ENCODE measurements at regions not wholly inside any gene's neighbourhood (a gene's known extent, or its start where the extent isn't known, plus 50 kb on each side); places are given as distances from the start of the nearest gene placed in this dataset.

- no peaks in the 10 kb centered on the region for H3K9me3 ChIP-seq (ENCODE audit: control insufficient read depth, insufficient read depth, low read length)
Observed at GRCh38 chr7:98740643-98741042, 123.6 kb downstream of the NPTX2 start.

DNA sequence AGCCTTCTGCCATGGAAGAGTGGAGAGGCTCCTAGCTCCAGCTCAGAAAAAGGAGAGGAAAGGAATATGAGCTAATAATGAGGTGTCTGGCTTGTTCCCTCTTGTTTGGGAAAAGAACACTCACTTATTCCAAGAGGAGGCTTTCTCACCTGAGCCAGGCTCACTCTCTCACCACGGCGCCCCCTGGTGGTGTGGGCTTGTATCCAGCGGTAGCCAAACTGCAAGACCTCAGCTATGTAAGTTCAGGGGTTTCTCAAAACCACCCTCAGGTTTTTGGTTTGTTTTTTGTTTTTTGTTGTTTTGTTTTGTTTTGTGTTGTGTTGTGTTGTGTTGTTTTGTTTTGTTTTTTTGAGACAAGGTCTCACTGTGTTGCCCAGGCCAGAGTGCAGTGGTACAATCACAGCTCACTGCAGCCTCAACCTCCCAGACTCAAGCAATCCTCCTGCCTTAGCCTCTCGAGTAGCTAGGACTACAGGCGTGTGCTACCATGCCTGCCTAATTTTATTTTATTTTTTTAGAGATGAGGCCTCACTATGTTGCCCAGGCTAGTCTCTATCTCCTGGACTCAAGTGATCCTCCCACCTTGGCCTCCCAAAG is 124.0 kb downstream of the TMEM130 start:
- no peak overlapping the region for H3K27ac Mint-ChIP-seq
- TF ChIP-seq, protein P1, sequence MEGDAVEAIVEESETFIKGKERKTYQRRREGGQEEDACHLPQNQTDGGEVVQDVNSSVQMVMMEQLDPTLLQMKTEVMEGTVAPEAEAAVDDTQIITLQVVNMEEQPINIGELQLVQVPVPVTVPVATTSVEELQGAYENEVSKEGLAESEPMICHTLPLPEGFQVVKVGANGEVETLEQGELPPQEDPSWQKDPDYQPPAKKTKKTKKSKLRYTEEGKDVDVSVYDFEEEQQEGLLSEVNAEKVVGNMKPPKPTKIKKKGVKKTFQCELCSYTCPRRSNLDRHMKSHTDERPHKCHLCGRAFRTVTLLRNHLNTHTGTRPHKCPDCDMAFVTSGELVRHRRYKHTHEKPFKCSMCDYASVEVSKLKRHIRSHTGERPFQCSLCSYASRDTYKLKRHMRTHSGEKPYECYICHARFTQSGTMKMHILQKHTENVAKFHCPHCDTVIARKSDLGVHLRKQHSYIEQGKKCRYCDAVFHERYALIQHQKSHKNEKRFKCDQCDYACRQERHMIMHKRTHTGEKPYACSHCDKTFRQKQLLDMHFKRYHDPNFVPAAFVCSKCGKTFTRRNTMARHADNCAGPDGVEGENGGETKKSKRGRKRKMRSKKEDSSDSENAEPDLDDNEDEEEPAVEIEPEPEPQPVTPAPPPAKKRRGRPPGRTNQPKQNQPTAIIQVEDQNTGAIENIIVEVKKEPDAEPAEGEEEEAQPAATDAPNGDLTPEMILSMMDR (IDR thresholded peaks at IDR 0.05), result peak; percentile 68
- H3K27me3 Mint-ChIP-seq (ENCODE audit: low read depth in 2 of 2), result peaks cover 0 to 2% of the 10 kb centered on the region in 2 donors
- H3K27me3 ChIP-seq (ENCODE audit: control insufficient read depth, insufficient read depth, low read length), result no peaks in the 10 kb centered on the region
- no peaks in the 10 kb centered on the region for H3K4me1 Mint-ChIP-seq
- peak; percentile 48 to 77 for DNase-seq
- H3K9me3 ChIP-seq (ENCODE audit: control insufficient read depth, insufficient read depth, low read length), result no peaks in the 10 kb centered on the region
- H3K4me3 ChIP-seq (ENCODE audit: low read length), result no peak overlapping the region
- no peaks in the 10 kb centered on the region for H3K9me3 Mint-ChIP-seq
- no peaks in the 10 kb centered on the region for H3K4me1 ChIP-seq (ENCODE audit: control insufficient read depth, insufficient read depth, low read length)
- no peak overlapping the region for H3K4me3 Mint-ChIP-seq
- H3K36me3 ChIP-seq (ENCODE audit: control insufficient read depth, insufficient read depth, low read length), result no peaks in the 10 kb centered on the region
- ATAC-seq, result peak in 2 of 3 donors; percentile 50 to 63
- 32% methylated on average over 5 of the region's 5 CpGs for WGBS (ENCODE audit: insufficient coverage)
- intact Hi-C loops (cut with micrococcal nuclease), result loop anchor here (5.0 kb wide), 1 partner anchor 314 kb away; no protein-coding TSS in a partner anchor
- no peaks in the 10 kb centered on the region for H3K36me3 Mint-ChIP-seq
- no peak overlapping the region for H3K27ac ChIP-seq (ENCODE audit: low read length)

More at GRCh38 chr7:98740643-98741042, 123.6 kb downstream of the NPTX2 start:
- ATAC-seq, result no peak
- no peak overlapping the region for H3K27ac Mint-ChIP-seq
- H3K9me3 Mint-ChIP-seq, result no peaks in the 10 kb centered on the region
- Histone ChIP-seq H3K27ac (ENCODE audit: low read length) (no peak overlapping the region), H3K4me1 (ENCODE audit: control insufficient read depth, insufficient read depth, low read length) (no peaks in the 10 kb centered on the region), H3K36me3 (ENCODE audit: control insufficient read depth, insufficient read depth, low read length) (no peaks in the 10 kb centered on the region), H3K4me3 (ENCODE audit: low read length) (no peak overlapping the region), H3K27me3 (ENCODE audit: control insufficient read depth, insufficient read depth, low read length) (no peaks in the 10 kb centered on the region)
- TF ChIP-seq, protein P1 (IDR thresholded peaks at IDR 0.05), result no peak
- H3K4me1 Mint-ChIP-seq, result no peaks in the 10 kb centered on the region
- no peak for DNase-seq
- H3K27me3 Mint-ChIP-seq (ENCODE audit: low read depth in 2 of 2), result no peaks in the 10 kb centered on the region
- intact Hi-C loops (cut with micrococcal nuclease), result no loop called here
- WGBS (ENCODE audit: insufficient coverage), result 62% methylated on average over 2 of the region's 3 CpGs
- H3K36me3 Mint-ChIP-seq, result no peaks in the 10 kb centered on the region
- H3K4me3 Mint-ChIP-seq, result no peak overlapping the region

GRCh38 chr7:98748090-98748489 is 121.7 kb downstream of the TMEM130 start:
- ATAC-seq (no peak), DNase-seq (no peak)
- no peak overlapping the region for H3K4me3 Mint-ChIP-seq
- H3K4me1 ChIP-seq (ENCODE audit: control insufficient read depth, insufficient read depth, low read length), result no peaks in the 10 kb centered on the region
- H3K27ac Mint-ChIP-seq, result no peak overlapping the region
- intact Hi-C loops (cut with micrococcal nuclease), result loop anchor here (5.0 kb wide), 1 partner anchor 316 kb away; no protein-coding TSS in a partner anchor
- H3K36me3 ChIP-seq (ENCODE audit: control insufficient read depth, insufficient read depth, low read length), result no peaks in the 10 kb centered on the region
- H3K4me3 ChIP-seq (ENCODE audit: low read length), result no peak overlapping the region
- H3K36me3 Mint-ChIP-seq, result no peaks in the 10 kb centered on the region
- no peaks in the 10 kb centered on the region for H3K27me3 ChIP-seq (ENCODE audit: control insufficient read depth, insufficient read depth, low read length)
- 17% methylated on average over 1 of the region's 1 CpG for WGBS (ENCODE audit: insufficient coverage)
- TF ChIP-seq, protein P1 (IDR thresholded peaks at IDR 0.05), result no peak
- H3K9me3 ChIP-seq (ENCODE audit: control insufficient read depth, insufficient read depth, low read length), result no peaks in the 10 kb centered on the region
- H3K27me3 Mint-ChIP-seq (ENCODE audit: low read depth in 2 of 2), result peaks cover 0 to 2% of the 10 kb centered on the region in 2 donors
- H3K4me1 Mint-ChIP-seq, result no peaks in the 10 kb centered on the region
- no peak overlapping the region for H3K27ac ChIP-seq (ENCODE audit: low read length)
- no peaks in the 10 kb centered on the region for H3K9me3 Mint-ChIP-seq

- ATAC-seq (no peak), DNase-seq (no peak)
- no peak overlapping the region for H3K27ac Mint-ChIP-seq
- 86% methylated on average over 7 of the region's 7 CpGs for WGBS (ENCODE audit: insufficient coverage)
- Histone ChIP-seq H3K27me3 (ENCODE audit: control insufficient read depth, insufficient read depth, low read length) (no peaks in the 10 kb centered on the region), H3K27ac (ENCODE audit: low read length) (no peak overlapping the region), H3K4me3 (ENCODE audit: low read length) (no peak overlapping the region), H3K9me3 (ENCODE audit: control insufficient read depth, insufficient read depth, low read length) (no peaks in the 10 kb centered on the region), H3K36me3 (ENCODE audit: control insufficient read depth, insufficient read depth, low read length) (no peaks in the 10 kb centered on the region), H3K4me1 (ENCODE audit: control insufficient read depth, insufficient read depth, low read length) (no peaks in the 10 kb centered on the region)
- H3K4me1 Mint-ChIP-seq, result no peaks in the 10 kb centered on the region
- H3K36me3 Mint-ChIP-seq, result no peaks in the 10 kb centered on the region
- no peaks in the 10 kb centered on the region for H3K27me3 Mint-ChIP-seq (ENCODE audit: low read depth in 2 of 2)
- intact Hi-C loops (cut with micrococcal nuclease), result no loop called here
- H3K4me3 Mint-ChIP-seq, result no peak overlapping the region
- TF ChIP-seq, protein P1 (IDR thresholded peaks at IDR 0.05), result no peak
- H3K9me3 Mint-ChIP-seq, result no peaks in the 10 kb centered on the region
Observed at GRCh38 chr7:98753176-98753575, 116.6 kb downstream of the TMEM130 start.
